Liver (tissue), 3 donors: ENCODE measurements at regions not wholly inside any gene's neighbourhood (a gene's known extent, or its start where the extent isn't known, plus 50 kb on each side); places are given as distances from the start of the nearest gene placed in this dataset.

Experiments used
- GABPA ChIP-seq, 2 donors: IDR thresholded peaks in 1 of 2; conservative IDR thresholded peaks in 1 of 2; 2 replicates each; pipeline ENCODE4 v1.6.1; 2016; ENCODE audit warnings: antibody characterized with exemption in 2 of 2, mild to moderate bottlenecking in 1 of 2, moderate library complexity in 1 of 2
- RAD21 ChIP-seq, 2 donors: IDR thresholded peaks; 2 replicates each; pipeline ENCODE4 v1.6.1; 2016; ENCODE audit warnings: antibody characterized with exemption in 2 of 2, mild to moderate bottlenecking in 2 of 2
- TAF1 ChIP-seq: conservative IDR thresholded peaks from 2 replicates; pipeline ENCODE4 v1.6.1; 2016; ENCODE audit warnings: antibody characterized with exemption, mild to moderate bottlenecking
- TF ChIP-seq, protein P1 (sequence below): fragments of 150-350 bp; IDR thresholded peaks from 2 replicates; pipeline ENCODE4 v1.5.1; 2017; ENCODE audit warnings: improper control_type of control experiment, low read depth, low read length; ENCODE audit not compliant: missing input control
- donor health status: healthy.
- donor health status: healthy.

DNA sequence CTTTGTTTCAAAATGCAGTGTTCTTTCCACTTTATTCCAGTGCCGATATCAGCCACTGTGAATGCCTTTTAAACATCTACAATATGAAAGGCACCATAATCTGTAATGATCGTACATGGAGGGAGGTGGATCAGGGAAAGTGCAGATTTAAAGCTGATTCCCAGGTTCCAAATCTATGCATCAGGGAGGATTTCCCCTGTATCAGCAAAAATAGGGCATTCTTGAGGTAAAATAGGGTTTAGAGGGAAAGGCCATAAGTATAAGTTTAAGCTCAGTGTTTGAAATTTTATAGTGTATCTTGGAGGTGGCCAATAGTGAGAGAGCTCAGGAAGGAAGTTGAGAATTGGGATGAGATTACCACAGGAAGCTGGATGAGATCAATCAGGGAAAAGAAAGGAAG lies 289.7 kb upstream of the ID4 start:
- TF ChIP-seq, protein P1, sequence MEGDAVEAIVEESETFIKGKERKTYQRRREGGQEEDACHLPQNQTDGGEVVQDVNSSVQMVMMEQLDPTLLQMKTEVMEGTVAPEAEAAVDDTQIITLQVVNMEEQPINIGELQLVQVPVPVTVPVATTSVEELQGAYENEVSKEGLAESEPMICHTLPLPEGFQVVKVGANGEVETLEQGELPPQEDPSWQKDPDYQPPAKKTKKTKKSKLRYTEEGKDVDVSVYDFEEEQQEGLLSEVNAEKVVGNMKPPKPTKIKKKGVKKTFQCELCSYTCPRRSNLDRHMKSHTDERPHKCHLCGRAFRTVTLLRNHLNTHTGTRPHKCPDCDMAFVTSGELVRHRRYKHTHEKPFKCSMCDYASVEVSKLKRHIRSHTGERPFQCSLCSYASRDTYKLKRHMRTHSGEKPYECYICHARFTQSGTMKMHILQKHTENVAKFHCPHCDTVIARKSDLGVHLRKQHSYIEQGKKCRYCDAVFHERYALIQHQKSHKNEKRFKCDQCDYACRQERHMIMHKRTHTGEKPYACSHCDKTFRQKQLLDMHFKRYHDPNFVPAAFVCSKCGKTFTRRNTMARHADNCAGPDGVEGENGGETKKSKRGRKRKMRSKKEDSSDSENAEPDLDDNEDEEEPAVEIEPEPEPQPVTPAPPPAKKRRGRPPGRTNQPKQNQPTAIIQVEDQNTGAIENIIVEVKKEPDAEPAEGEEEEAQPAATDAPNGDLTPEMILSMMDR = no peak
- TF ChIP-seq GABPA (IDR thresholded peaks at IDR 0.05 in 1 of 2, conservative IDR thresholded peaks at IDR 0.05 in 1 of 2) (no peak), TAF1 (no peak), RAD21 (IDR thresholded peaks at IDR 0.05) (no peak)
